Glutamatergic neuron (in vitro differentiated cells): ENCODE measurements at regions not wholly inside any gene's neighbourhood (a gene's known extent, or its start where the extent isn't known, plus 50 kb on each side); places are given as distances from the start of the nearest gene placed in this dataset.

Experiments
- DNase-seq: peaks from one replicate; pipeline ENCODE4 v3.0.0; 2022
- H3K27ac Mint-ChIP-seq: one replicate; pipeline ENCODE4 v1.8.0; 2020; ENCODE audit warnings: mild to moderate bottlenecking, mixed read lengths, inconsistent platforms; ENCODE audit not compliant: unreplicated experiment
- H3K27me3 Mint-ChIP-seq: one replicate; pipeline ENCODE4 v1.8.0; 2020; ENCODE audit warnings: mild to moderate bottlenecking, moderate library complexity, mixed read lengths, inconsistent platforms; ENCODE audit not compliant: unreplicated experiment
- H3K36me3 Mint-ChIP-seq: one replicate; pipeline ENCODE4 v1.8.0; 2020; ENCODE audit warnings: mild to moderate bottlenecking, mixed read lengths, inconsistent platforms; ENCODE audit not compliant: unreplicated experiment
- H3K4me1 Mint-ChIP-seq: one replicate; pipeline ENCODE4 v1.8.0; 2020; ENCODE audit warnings: mild to moderate bottlenecking, low read depth, mixed read lengths, inconsistent platforms; ENCODE audit not compliant: unreplicated experiment
- H3K4me3 Mint-ChIP-seq: one replicate; pipeline ENCODE4 v1.8.0; 2020; ENCODE audit warnings: mild to moderate bottlenecking, mixed read lengths, inconsistent platforms; ENCODE audit not compliant: unreplicated experiment
- H3K9me3 Mint-ChIP-seq: one replicate; pipeline ENCODE4 v1.8.0; 2020; ENCODE audit warnings: mild to moderate bottlenecking, moderate library complexity, mixed read lengths, inconsistent platforms; ENCODE audit not compliant: unreplicated experiment
- TF ChIP-seq, protein P1 (sequence below): fragments of 200-600 bp; sonication (generic); IDR thresholded peaks from one replicate; pipeline ENCODE4 v1.5.0; 2021; ENCODE audit not compliant: partially characterized antibody, unreplicated experiment

GRCh38 chr15:66859688-66860253 is 157.7 kb downstream of the SMAD6 start:
- no peaks in the 10 kb centered on the region for H3K9me3 Mint-ChIP-seq
- H3K27ac Mint-ChIP-seq, result no peak overlapping the region
- H3K4me1 Mint-ChIP-seq, result peaks cover 2% of the 10 kb centered on the region
- TF ChIP-seq, protein P1, sequence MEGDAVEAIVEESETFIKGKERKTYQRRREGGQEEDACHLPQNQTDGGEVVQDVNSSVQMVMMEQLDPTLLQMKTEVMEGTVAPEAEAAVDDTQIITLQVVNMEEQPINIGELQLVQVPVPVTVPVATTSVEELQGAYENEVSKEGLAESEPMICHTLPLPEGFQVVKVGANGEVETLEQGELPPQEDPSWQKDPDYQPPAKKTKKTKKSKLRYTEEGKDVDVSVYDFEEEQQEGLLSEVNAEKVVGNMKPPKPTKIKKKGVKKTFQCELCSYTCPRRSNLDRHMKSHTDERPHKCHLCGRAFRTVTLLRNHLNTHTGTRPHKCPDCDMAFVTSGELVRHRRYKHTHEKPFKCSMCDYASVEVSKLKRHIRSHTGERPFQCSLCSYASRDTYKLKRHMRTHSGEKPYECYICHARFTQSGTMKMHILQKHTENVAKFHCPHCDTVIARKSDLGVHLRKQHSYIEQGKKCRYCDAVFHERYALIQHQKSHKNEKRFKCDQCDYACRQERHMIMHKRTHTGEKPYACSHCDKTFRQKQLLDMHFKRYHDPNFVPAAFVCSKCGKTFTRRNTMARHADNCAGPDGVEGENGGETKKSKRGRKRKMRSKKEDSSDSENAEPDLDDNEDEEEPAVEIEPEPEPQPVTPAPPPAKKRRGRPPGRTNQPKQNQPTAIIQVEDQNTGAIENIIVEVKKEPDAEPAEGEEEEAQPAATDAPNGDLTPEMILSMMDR, result no peak
- no peak overlapping the region for H3K4me3 Mint-ChIP-seq
- no peak for DNase-seq
- no peaks in the 10 kb centered on the region for H3K36me3 Mint-ChIP-seq
- H3K27me3 Mint-ChIP-seq, result peaks cover 5% of the 10 kb centered on the region

GRCh38 chr15:66860844-66861243 is 158.8 kb downstream of the SMAD6 start:
- no peaks in the 10 kb centered on the region for H3K9me3 Mint-ChIP-seq
- TF ChIP-seq, protein P1, result no peak
- no peak overlapping the region for H3K27ac Mint-ChIP-seq
- no peak overlapping the region for H3K4me3 Mint-ChIP-seq
- DNase-seq, result no peak
- H3K27me3 Mint-ChIP-seq, result peaks cover 5% of the 10 kb centered on the region
- peaks cover 4% of the 10 kb centered on the region for H3K4me1 Mint-ChIP-seq
- H3K36me3 Mint-ChIP-seq, result no peaks in the 10 kb centered on the region

GRCh38 chr15:66862111-66862939 is 160.3 kb downstream of the SMAD6 start:
- Mint-ChIP-seq H3K4me1 (peaks cover 4% of the 10 kb centered on the region), H3K36me3 (no peaks in the 10 kb centered on the region), H3K4me3 (no peak overlapping the region), H3K27ac (no peak overlapping the region), H3K27me3 (peaks cover 5% of the 10 kb centered on the region), H3K9me3 (no peaks in the 10 kb centered on the region)
- TF ChIP-seq, protein P1, result no peak
- no peak for DNase-seq

GRCh38 chr15:66862940-66863335 is 160.9 kb downstream of the SMAD6 start:
- peak; percentile 89 for DNase-seq
- Mint-ChIP-seq H3K4me3 (no peak overlapping the region), H3K36me3 (no peaks in the 10 kb centered on the region), H3K27ac (no peak overlapping the region), H3K9me3 (no peaks in the 10 kb centered on the region), H3K4me1 (peaks cover 4% of the 10 kb centered on the region), H3K27me3 (peaks cover 5% of the 10 kb centered on the region)
- TF ChIP-seq, protein P1, result peak; percentile 95
